GM12891 (cell line): ENCODE measurements at regions not wholly inside any gene's neighbourhood (a gene's known extent, or its start where the extent isn't known, plus 50 kb on each side); places are given as distances from the start of the nearest gene placed in this dataset.

Source experiments
- POLR2A ChIP-seq: IDR thresholded peaks from 2 replicates; pipeline ENCODE4 v1.6.1; 2011; ENCODE audit warnings: low read depth, low read length, control low read depth
- POLR2AphosphoS5 ChIP-seq: IDR thresholded peaks from 2 replicates; pipeline ENCODE4 v1.6.1; 2011; ENCODE audit warnings: low read depth, low read length, control low read depth
- SPI1 ChIP-seq: IDR thresholded peaks from 2 replicates; pipeline ENCODE4 v1.6.1; 2011; ENCODE audit warnings: low read depth, low read length, control low read depth
- TAF1 ChIP-seq: IDR thresholded peaks from 2 replicates; pipeline ENCODE4 v1.6.1; 2011; ENCODE audit warnings: low read depth, low read length, control low read depth

DNA sequence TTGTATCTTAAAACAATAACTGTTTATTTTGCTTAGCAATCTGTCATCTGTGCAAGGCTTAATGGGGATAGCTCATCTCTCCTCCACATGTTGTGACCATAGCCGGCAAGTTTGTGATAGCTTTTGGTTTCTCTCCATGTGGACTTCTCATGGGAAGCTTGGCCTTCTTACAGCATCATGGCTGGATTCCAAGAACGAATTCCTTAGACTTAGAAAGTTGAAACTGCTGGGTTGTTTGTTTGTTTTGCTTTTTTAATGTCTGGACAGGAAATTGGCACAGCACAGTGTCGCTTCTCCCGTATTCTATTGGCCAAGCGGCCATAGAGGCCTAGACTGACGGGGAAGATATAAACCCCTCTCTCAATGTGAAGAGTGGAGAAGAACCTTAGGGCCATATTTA is 61.0 kb upstream of the PRDM9 start:
- TF ChIP-seq POLR2A: no peak
- TF ChIP-seq POLR2AphosphoS5: no peak
- TF ChIP-seq SPI1: no peak
- no peak for TF ChIP-seq TAF1
